Liver (tissue), 3 donors: ENCODE measurements at regions not wholly inside any gene's neighbourhood (a gene's known extent, or its start where the extent isn't known, plus 50 kb on each side); places are given as distances from the start of the nearest gene placed in this dataset.

Experiments
- FOXA1 ChIP-seq: IDR thresholded peaks from 2 replicates; pipeline ENCODE4 v1.6.1; 2016; ENCODE audit warnings: antibody characterized with exemption
- JUND ChIP-seq, 2 donors: IDR thresholded peaks; 2 replicates each; pipeline ENCODE4 v1.6.1; 2016; ENCODE audit warnings: antibody characterized with exemption in 2 of 2
- TAF1 ChIP-seq: conservative IDR thresholded peaks from 2 replicates; pipeline ENCODE4 v1.6.1; 2016; ENCODE audit warnings: antibody characterized with exemption, mild to moderate bottlenecking
- TF ChIP-seq, protein P1 (sequence below): fragments of 150-350 bp; IDR thresholded peaks from 2 replicates; pipeline ENCODE4 v1.5.1; 2017; ENCODE audit warnings: improper control_type of control experiment, low read depth, low read length; ENCODE audit not compliant: missing input control
- TF ChIP-seq, protein P2 (sequence below): IDR thresholded peaks from 2 replicates; pipeline ENCODE4 v1.6.1; 2016; ENCODE audit warnings: antibody characterized with exemption
- donor health status: healthy.
- donor health status: healthy.

DNA sequence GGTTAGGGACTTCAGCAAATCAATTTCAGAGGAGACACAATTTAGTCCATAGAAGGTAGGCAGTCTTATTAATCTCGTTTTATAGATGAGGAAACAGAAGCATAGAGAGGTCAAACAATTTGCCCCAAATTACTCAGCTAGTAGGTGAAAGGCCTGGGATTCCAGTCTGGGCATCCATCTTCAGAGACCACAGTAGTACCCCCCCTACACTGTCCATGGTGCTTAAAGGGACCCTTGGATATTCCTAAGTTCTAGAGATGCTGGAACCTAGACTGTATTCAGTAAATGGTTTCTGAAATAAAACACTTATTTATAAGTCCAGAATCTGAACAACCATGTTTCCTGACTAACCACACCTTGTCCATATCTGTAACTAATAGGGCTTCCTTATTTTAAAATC is 174.8 kb downstream of the CEP135 start:
- TF ChIP-seq, protein P1, sequence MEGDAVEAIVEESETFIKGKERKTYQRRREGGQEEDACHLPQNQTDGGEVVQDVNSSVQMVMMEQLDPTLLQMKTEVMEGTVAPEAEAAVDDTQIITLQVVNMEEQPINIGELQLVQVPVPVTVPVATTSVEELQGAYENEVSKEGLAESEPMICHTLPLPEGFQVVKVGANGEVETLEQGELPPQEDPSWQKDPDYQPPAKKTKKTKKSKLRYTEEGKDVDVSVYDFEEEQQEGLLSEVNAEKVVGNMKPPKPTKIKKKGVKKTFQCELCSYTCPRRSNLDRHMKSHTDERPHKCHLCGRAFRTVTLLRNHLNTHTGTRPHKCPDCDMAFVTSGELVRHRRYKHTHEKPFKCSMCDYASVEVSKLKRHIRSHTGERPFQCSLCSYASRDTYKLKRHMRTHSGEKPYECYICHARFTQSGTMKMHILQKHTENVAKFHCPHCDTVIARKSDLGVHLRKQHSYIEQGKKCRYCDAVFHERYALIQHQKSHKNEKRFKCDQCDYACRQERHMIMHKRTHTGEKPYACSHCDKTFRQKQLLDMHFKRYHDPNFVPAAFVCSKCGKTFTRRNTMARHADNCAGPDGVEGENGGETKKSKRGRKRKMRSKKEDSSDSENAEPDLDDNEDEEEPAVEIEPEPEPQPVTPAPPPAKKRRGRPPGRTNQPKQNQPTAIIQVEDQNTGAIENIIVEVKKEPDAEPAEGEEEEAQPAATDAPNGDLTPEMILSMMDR, result no peak
- TF ChIP-seq TAF1, result no peak
- TF ChIP-seq FOXA1, result no peak
- TF ChIP-seq, protein P2, sequence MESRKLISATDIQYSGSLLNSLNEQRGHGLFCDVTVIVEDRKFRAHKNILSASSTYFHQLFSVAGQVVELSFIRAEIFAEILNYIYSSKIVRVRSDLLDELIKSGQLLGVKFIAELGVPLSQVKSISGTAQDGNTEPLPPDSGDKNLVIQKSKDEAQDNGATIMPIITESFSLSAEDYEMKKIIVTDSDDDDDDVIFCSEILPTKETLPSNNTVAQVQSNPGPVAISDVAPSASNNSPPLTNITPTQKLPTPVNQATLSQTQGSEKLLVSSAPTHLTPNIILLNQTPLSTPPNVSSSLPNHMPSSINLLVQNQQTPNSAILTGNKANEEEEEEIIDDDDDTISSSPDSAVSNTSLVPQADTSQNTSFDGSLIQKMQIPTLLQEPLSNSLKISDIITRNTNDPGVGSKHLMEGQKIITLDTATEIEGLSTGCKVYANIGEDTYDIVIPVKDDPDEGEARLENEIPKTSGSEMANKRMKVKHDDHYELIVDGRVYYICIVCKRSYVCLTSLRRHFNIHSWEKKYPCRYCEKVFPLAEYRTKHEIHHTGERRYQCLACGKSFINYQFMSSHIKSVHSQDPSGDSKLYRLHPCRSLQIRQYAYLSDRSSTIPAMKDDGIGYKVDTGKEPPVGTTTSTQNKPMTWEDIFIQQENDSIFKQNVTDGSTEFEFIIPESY, result no peak
- TF ChIP-seq JUND (IDR thresholded peaks at IDR 0.05), result no peak
